Lower leg skin (tissue), 4 donors: ENCODE measurements at regions not wholly inside any gene's neighbourhood (a gene's known extent, or its start where the extent isn't known, plus 50 kb on each side); places are given as distances from the start of the nearest gene placed in this dataset.

ENCODE experiments used
- DNase-seq, 2 donors: peaks; one replicate each; pipeline ENCODE4 v3.0.0-alpha.2; 2019; ENCODE audit warnings: low spot score in 2 of 2
- H3K4me3 ChIP-seq: fragments of 200-600 bp; sonication (generic); 2 replicates; pipeline ENCODE4 v1.5.1; 2017; ENCODE audit warnings: mild to moderate bottlenecking, low read depth; ENCODE audit not compliant: poor library complexity, severe bottlenecking
- POLR2A ChIP-seq, 2 donors: fragments of 450-650 bp; IDR thresholded peaks; one replicate each; pipeline ENCODE4 v1.6.1; 2016 to 2017; ENCODE audit warnings: antibody characterized with exemption in 2 of 2, mild to moderate bottlenecking in 1 of 2, moderate library complexity in 1 of 2
- WGBS, 2 donors: methylation state at CpG; one replicate each; pipeline ENCODE4 v1.1.5; 2018; 5-methylcytosine and 5-hydroxymethylcytosine counted together
- intact Hi-C: fragments of 100-400 bp; cut with DNase I; formaldehyde crosslinking; loops from one replicate; pipeline ENCODE4 v1.15.0; 2023; ENCODE audit warnings: low total_unique reads
- TF ChIP-seq, protein P1 (sequence below), 3 donors: fragments of 450-650 bp; IDR thresholded peaks; one replicate each; pipeline ENCODE4 v1.5.1; 2016; ENCODE audit warnings: antibody characterized with exemption in 3 of 3, mild to moderate bottlenecking in 3 of 3, moderate library complexity in 2 of 3

DNA sequence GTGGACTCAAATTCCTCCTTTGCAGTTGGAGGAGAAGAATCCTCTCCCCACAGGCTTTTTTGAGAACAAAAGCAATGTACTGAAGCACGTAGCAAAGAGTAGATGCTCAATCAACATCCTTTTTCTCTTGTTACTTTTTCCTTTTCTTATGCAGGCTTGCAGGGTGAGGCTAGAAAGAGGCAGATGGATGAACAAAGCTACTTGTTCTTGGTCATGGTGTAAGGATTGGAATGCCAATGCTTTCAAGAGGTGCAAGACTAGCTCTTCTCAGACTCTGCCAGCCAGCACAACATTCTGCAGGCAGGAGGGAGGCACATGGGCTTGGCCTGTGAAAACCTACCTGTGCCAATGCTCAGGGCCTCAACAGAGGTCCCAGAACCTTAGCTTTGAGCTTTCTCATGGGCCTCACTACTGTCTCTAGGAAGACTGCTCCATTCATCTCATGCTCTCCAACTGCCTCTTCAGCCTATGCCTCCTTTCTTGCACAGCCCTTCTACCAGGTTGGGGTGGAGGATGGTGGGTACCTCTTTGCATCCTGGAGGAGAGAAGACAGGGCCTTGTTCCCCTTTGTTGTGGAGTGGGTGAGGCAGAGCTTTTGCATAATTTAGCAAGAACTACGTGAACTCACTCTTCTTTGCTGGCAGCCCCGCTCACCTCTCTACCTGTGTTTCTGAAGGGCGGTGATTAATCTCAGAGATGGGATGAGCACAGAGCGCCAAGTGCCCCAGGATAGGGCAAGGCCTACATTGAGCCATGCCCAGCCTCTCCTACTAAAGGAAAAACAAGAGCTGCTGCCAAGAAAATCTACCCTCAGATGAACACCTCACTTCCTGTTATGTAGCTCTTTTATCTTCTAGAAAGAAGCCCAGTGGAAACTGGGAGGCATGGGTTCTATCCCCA, 1119.7 kb downstream of the VRK1 start:
- H3K4me3 ChIP-seq = no peak overlapping the region
- peak in 1 of 2 donors; percentile 66 for DNase-seq
- 47 to 65% methylated on average over 5 of the region's 5 CpGs for WGBS, 2 donors
- no peak for TF ChIP-seq POLR2A (IDR thresholded peaks at IDR 0.05)
- TF ChIP-seq, protein P1, sequence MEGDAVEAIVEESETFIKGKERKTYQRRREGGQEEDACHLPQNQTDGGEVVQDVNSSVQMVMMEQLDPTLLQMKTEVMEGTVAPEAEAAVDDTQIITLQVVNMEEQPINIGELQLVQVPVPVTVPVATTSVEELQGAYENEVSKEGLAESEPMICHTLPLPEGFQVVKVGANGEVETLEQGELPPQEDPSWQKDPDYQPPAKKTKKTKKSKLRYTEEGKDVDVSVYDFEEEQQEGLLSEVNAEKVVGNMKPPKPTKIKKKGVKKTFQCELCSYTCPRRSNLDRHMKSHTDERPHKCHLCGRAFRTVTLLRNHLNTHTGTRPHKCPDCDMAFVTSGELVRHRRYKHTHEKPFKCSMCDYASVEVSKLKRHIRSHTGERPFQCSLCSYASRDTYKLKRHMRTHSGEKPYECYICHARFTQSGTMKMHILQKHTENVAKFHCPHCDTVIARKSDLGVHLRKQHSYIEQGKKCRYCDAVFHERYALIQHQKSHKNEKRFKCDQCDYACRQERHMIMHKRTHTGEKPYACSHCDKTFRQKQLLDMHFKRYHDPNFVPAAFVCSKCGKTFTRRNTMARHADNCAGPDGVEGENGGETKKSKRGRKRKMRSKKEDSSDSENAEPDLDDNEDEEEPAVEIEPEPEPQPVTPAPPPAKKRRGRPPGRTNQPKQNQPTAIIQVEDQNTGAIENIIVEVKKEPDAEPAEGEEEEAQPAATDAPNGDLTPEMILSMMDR (IDR thresholded peaks at IDR 0.05) = no peak
- intact Hi-C loops = no loop called here

DNA sequence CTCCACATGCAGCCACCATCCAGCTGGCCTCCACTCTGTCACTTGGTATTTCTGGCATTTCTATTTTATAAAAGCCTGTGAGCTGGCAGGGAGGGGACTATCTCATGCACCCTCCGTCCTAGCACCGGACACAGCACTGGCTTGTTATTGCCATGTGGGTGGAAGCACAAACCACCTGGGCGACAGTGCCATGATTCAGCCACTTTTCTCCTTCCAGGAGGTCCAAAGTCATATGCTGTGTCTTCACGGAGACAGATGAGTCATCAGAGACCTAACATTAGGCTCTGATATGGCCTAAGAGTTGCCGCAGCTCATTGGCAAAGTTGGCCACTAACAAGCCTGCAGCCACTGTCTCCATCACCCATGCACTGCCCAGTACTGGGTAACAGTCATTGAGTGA, 1123.0 kb downstream of the VRK1 start:
- TF ChIP-seq, protein P1 (IDR thresholded peaks at IDR 0.05) = no peak
- no peak for TF ChIP-seq POLR2A (IDR thresholded peaks at IDR 0.05)
- intact Hi-C loops = no loop called here
- DNase-seq = no peak
- 72 to 83% methylated on average over 5 of the region's 5 CpGs for WGBS, 2 donors
- H3K4me3 ChIP-seq = no peak overlapping the region

DNA sequence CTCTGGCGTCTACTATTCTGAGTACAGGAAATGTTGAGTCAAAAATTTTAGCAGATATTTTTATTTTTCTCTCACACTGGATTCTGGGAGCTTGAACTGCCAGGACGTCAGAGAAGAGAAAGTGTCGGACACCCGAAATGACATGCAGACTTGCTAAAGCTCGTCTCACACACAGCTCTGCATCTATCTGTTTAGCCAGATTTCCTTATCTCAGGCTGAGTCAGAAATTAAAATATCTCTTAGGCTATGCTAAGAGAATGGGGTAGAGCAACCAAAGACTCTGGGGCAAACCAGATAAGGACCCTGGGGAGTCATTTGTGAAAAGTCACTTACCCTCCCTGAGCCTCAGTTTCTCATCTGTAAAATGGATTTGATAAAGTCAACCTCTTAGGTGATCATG, 1124.1 kb downstream of the VRK1 start:
- intact Hi-C loops = no loop called here
- TF ChIP-seq POLR2A (IDR thresholded peaks at IDR 0.05) = no peak
- TF ChIP-seq, protein P1 (IDR thresholded peaks at IDR 0.05) = no peak
- H3K4me3 ChIP-seq = no peak overlapping the region
- 30 to 38% methylated on average over 5 of the region's 5 CpGs for WGBS, 2 donors
- no peak for DNase-seq

DNA sequence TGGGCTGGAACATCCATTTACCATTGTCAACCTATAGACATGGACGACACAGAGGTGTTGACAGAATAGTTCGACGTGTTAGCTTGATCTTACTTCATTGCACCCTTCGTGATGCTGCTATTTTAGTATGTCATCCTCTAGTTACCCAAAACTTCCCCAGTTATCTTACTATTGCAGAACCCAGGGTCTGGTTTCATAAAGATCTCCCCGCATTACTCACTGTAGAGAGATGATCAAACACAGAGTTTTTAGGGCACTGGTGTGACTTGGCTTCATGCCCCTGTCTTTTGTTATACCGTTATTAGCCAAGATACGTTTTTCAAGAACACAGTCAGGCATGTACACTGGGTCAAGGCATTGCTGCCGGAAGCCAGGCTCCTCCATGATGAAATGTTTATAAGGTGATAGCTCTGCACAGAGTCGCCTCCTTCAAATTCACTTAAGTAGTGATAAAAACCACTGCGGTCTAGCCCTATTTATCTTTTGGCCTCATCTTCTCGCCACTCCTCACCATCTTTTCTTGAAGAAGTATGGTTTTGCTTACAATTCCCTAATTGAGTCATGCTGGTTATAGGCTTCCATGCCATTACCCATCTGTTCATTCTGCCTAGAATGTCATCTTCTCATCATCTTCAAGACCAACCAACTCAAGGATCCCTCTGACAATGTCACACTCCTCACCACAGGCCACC, 1127.9 kb downstream of the VRK1 start:
- DNase-seq = no peak
- intact Hi-C loops = no loop called here
- WGBS, 2 donors = 76 to 81% methylated on average over 11 of the region's 11 CpGs
- no peak overlapping the region for H3K4me3 ChIP-seq
- TF ChIP-seq, protein P1 (IDR thresholded peaks at IDR 0.05) = no peak
- TF ChIP-seq POLR2A (IDR thresholded peaks at IDR 0.05) = no peak

DNA sequence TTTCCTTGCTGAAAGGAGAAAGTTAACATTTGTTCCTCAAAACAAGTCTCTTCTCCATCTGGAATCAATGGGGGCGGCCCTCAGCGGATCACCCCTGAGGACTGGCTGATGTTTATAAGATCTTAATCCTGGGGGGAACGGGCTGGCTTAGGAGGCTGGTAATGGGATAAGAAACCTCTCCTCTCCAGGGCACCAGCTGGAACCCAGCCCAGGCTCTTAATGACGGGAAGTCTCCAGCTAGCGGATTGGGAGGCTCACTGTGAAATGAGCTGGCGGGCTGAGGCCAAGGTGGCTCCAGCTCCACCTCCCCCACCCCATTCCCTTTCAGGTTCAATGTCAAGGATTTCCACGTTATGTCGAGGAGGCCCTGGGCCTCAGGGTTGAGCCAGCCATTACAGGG, 1133.0 kb downstream of the VRK1 start:
- DNase-seq = no peak
- no peak overlapping the region for H3K4me3 ChIP-seq
- TF ChIP-seq, protein P1 (IDR thresholded peaks at IDR 0.05) = no peak
- TF ChIP-seq POLR2A (IDR thresholded peaks at IDR 0.05) = no peak
- intact Hi-C loops = loop anchor here (10.0 kb wide), 1 partner anchor 365 kb away; no protein-coding TSS in a partner anchor
- 80 to 85% methylated on average over 8 of the region's 8 CpGs for WGBS, 2 donors
